GM13976 (cell line): ENCODE measurements at regions not wholly inside any gene's neighbourhood (a gene's known extent, or its start where the extent isn't known, plus 50 kb on each side); places are given as distances from the start of the nearest gene placed in this dataset.
"Not testable (repeated sequence)": the region's sequence is repeated elsewhere in the genome, so short reads cannot be mapped to it uniquely, and the experiment has no call there.

Experiments
- DNase-seq: peaks from one replicate; pipeline ENCODE4 v3.0.0; 2012; ENCODE audit warnings: low spot score
- in situ Hi-C: fragments of 300-500 bp; cut with MboI; formaldehyde crosslinking; loops from one replicate; pipeline ENCODE4 v1.12.0; 2022; ENCODE audit warnings: low sequenced_read_pairs, mixed read lengths, inconsistent platforms; ENCODE audit not compliant: unreplicated experiment
- TF ChIP-seq, protein P1 (sequence below): IDR thresholded peaks from 2 replicates; pipeline ENCODE4 v1.5.1; 2012; ENCODE audit warnings: borderline replicate concordance, mild to moderate bottlenecking; ENCODE audit not compliant: insufficient read depth; ENCODE audit errors: extremely low read depth, missing control alignments, control extremely low read depth

DNA sequence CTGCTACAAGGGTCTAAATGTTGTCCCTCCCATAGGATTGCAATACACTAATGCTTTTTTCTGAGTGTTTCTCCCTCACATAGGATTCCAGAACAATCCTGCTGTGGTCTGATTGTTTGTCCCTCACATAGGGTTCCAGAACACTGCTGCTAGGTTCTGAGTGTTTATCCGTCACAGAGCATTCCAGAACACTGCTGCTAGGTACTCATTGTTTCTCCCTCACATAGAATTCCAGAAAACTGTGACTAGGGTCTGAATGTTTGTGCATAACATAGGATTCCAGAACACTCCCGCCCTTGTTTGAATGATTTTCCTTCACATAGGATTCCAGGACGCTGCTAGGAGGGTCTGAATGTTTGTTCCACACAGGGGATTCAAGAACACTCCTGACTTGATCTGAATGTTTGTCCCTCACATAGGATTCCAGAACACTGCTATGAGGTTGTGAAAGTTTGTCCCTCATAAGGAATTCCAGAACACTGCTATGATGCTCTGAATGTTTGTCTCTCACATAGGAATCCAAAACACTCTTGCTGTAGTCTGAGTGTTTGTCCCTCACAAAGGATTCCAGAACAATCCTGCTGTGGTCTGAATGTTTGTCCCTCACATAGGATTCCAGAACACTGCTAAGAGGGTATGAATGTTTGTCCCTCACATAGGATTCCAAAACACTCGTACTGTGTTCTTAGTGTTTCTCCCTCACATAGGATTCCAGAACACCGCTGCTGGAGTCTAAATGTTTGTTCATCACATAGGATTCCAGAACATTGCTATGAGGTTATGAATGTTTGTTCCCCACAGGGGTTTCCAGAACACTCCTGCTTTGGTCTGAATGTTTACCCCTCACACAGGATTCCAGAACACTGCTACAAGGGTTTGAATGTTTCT is 213.5 kb downstream of the FOXD4L6 start:
- in situ Hi-C loops, result no loop called here
- DNase-seq, result no peak
- TF ChIP-seq, protein P1, sequence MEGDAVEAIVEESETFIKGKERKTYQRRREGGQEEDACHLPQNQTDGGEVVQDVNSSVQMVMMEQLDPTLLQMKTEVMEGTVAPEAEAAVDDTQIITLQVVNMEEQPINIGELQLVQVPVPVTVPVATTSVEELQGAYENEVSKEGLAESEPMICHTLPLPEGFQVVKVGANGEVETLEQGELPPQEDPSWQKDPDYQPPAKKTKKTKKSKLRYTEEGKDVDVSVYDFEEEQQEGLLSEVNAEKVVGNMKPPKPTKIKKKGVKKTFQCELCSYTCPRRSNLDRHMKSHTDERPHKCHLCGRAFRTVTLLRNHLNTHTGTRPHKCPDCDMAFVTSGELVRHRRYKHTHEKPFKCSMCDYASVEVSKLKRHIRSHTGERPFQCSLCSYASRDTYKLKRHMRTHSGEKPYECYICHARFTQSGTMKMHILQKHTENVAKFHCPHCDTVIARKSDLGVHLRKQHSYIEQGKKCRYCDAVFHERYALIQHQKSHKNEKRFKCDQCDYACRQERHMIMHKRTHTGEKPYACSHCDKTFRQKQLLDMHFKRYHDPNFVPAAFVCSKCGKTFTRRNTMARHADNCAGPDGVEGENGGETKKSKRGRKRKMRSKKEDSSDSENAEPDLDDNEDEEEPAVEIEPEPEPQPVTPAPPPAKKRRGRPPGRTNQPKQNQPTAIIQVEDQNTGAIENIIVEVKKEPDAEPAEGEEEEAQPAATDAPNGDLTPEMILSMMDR, result no peak

DNA sequence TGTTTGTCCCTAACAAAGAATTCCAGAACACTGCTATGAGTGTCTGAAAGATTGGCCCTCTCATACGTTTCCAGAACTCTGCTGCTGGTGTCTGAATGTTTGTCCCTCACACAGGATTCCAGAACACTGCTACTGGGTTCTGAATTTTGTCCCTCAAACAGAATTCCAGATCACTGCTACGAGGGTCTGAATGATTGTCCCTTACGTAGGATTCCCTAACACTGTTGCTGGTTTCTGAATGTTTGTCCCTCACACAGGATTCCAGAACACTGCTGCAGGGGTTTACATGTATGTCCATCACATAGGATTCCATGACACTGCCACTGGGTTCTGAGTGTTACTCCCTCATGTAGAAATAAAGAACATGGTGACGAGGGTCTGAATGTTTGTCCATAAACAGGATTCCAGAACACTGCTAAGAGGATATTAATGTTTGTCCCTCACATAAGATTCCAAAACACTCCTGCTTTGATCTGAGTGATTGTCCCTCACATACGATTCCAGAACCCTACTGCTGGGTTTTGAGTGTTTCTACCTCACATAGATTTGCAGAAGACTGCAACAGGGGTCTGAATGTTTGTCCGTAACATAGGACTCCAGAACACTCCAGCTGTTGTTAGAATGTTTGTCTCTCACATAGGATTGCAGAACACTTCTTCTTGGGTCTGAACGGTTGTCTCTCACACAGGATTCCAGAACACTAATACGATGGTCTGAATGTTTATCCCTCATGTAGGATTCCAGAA is 214.4 kb downstream of the FOXD4L6 start:
- TF ChIP-seq, protein P1, result no peak
- in situ Hi-C loops, result no loop called here
- DNase-seq, result no peak

DNA sequence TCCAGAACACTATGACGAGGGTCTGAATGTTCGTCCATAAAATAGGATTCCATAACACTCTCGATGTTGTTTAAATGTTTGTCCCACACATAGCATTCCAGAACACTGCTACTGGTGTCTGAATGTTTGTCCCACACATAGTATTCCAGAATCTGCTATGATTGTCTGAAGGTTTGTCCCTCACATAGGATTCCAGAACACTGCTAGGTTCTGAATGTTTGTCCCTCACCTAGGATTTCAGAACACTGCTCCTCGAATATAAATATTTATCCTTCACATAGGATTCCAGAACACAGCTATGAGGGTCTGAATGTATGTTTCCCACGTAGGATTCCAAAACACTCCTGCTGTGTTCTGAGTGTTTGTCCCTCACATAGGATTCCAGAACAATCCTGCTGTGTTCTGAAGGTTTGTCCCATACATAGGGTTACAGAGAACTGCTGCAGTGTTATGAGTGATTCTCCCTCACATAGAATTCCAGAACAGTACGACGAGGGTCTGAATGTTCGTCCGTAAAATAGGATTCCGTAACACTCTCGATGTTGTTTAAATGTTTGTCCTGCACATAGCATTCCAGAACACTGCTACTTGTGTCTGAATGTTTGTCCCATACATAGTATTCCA is 215.3 kb downstream of the FOXD4L6 start:
- no peak for DNase-seq
- in situ Hi-C loops, result no loop called here
- TF ChIP-seq, protein P1, result no peak

DNA sequence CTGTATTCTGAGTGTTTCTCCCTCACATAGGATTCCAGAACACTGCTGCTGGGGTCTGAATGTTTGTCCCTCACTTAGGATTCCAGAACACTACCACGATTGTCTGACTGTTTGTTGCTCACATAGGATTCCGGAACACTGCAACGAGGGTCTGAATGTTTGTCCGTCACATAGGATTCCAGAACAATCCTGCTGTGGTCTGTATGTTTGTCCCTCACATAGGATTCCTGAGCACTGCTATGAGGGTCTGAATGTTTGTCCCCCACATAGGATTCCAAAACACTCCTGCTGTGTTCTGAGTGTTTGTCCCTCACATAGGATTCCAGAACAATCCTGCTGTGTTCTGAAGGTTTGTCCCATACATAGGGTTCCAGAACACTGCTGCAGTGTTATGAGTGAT is 215.8 kb downstream of the FOXD4L6 start:
- DNase-seq, in situ Hi-C loops: not testable (repeated sequence)

DNA sequence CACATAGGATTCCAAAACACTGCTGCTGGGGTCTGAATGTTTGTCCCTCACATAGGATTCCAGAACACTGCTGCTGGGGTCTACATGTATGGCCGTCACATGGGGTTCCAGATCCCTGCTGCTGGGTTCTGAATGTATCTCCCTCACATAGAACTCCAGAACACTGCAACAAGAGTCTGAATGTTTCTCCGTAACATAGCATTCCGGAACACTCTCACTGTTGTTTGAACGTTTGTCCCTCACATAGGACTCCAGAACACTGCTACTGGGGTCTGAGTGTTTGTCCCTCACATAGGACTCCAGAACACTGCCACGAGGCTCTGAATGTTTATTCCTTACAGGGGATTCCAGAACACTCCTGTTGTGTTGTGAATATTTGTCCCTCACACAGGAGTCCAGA is 216.8 kb downstream of the FOXD4L6 start:
- TF ChIP-seq, protein P1, result no peak
- in situ Hi-C loops, result no loop called here
- DNase-seq, result no peak

DNA sequence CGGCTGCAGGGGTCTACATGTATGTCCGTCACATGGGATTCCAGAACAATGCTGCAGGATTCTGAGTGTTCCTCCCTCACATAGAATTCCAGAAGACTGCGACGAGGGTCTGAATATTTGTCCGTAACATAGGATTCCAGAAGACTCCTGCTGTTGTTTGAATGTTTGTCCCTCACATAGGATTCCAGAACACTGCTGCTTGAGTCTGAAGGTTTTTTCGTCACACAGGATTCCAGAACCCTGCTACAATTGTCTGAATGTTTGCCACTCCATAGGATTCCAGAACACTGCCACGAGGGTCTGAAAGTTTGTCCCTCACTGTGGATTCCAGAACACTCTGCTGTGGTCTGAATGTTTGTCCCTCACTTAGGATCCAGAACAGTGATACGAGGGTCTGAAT is 217.5 kb downstream of the FOXD4L6 start:
- in situ Hi-C loops, DNase-seq: not testable (repeated sequence)

- DNase-seq, result no peak
- TF ChIP-seq, protein P1, result no peak
- in situ Hi-C loops, result no loop called here
Measured at GRCh38 chr9:40909821-40910220, 218.7 kb downstream of the FOXD4L6 start.

DNA sequence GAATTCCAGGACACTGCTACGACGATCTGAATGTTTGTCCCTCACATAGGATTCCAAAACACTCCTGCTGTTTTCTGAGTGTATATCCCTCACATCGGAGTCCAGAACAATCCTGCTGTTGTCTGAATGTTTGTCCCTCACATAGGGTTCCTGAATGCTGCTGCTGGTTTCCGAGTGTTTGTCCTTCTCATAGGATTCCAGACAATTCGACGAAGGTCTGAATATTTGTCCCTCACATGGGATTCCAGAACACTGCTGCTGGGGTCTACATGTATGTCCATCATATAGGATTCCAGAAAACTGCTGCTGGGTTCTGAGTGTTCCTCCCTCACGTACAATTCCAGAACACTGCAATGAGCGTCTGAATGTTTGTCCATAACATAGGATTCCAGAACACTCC is 219.4 kb downstream of the FOXD4L6 start:
- in situ Hi-C loops, DNase-seq: not testable (repeated sequence)
